ENCODE measurements at regions not wholly inside any gene's neighbourhood (a gene's known extent, or its start where the extent isn't known, plus 50 kb on each side); places are given as distances from the start of the nearest gene placed in this dataset.

GRCh38 chr5:61697809-61698558 lies 365.9 kb downstream of the ZSWIM6 start:
- DNase-seq, result no peak

- no peak for DNase-seq
Observed at GRCh38 chr5:61701877-61702602, 370.0 kb downstream of the ZSWIM6 start.

- DNase-seq, result no peak
Observed at GRCh38 chr5:61702784-61703183, 370.7 kb downstream of the ZSWIM6 start.

- DNase-seq, result no peak
Observed at GRCh38 chr5:61704289-61704688, 372.2 kb downstream of the ZSWIM6 start.

DNA sequence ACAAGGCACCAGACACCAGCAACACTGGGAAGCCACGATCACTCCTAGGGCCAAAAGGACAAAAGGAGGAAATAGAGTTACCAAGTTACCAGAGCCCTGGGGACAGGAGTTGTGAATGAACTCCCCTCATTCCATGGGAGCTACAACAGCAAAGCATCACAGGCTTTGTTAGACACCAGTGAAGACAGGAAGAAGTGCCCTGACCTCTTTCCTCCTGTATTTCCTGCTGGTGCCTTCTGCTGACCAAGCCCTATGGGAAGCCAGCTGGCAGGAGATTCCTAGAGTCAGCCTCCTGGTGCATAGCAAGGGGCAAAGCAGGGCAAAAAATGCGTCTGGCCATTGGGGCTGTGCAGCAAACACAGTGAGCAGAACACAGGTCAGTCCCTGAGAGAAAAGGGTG lies 374.7 kb downstream of the ZSWIM6 start:
- DNase-seq, result no peak

DNA sequence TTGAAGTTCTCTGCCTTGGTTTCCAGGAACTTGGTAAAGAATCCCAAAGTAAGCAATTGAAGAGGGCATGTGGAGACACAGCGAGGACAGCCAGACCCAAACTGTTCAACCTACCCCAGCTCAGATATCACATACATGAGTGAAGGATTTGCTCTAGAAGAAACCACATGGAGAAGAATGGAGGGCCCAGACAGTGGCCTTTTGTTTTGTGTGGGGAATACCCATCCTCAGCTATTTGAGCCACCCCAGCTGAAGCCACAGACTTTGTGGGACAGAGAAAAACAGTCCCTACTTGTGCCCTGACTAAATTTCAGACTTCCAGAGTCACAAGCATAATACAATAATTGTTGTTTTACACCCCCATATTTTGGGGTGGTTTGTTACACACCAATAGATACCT lies 387.1 kb downstream of the ZSWIM6 start:
- no peak for DNase-seq

- no peak for DNase-seq
Observed at GRCh38 chr5:61720829-61721228, 388.8 kb downstream of the ZSWIM6 start.

DNA sequence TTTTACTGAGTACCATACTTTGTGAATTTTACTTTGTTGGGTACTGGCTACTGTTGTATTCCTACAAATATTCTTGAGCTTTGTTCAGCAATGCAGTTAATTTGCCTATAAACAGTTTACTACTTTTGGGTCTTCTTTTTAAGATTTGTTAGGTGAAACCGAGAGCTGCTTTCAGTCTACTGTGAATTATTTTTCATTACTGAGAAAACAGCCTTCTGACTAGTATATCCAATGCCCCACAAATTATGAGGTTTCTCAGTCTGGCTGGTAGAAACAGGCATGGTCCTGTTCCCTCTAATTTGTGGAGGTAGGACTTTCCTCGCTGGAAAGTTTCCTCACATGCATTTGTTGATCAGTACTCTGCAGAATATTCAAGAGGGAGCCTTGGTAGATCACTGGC lies 392.0 kb downstream of the ZSWIM6 start:
- DNase-seq, result no peak

GRCh38 chr5:61728287-61728686 lies 396.2 kb downstream of the ZSWIM6 start:
- DNase-seq, result no peak

DNA sequence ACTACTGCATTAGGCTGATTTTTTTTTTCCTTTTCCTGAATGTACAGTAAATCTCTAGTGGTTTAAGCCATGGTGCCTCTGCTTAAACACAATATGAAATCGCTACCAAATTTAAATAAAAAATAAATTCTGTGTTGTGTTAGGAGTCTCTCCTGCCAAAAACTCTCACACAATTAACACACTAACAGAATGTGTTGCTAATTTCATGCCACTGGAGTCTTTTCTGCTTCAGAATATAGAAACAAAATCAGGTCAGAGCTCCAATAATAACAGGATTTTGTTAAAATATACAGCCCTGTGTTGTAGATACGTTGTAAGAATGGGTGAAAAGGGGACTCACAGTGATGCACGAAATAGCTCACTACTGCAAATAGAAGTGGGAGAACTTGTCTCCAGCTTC lies 398.8 kb downstream of the ZSWIM6 start:
- no peak for DNase-seq

DNA sequence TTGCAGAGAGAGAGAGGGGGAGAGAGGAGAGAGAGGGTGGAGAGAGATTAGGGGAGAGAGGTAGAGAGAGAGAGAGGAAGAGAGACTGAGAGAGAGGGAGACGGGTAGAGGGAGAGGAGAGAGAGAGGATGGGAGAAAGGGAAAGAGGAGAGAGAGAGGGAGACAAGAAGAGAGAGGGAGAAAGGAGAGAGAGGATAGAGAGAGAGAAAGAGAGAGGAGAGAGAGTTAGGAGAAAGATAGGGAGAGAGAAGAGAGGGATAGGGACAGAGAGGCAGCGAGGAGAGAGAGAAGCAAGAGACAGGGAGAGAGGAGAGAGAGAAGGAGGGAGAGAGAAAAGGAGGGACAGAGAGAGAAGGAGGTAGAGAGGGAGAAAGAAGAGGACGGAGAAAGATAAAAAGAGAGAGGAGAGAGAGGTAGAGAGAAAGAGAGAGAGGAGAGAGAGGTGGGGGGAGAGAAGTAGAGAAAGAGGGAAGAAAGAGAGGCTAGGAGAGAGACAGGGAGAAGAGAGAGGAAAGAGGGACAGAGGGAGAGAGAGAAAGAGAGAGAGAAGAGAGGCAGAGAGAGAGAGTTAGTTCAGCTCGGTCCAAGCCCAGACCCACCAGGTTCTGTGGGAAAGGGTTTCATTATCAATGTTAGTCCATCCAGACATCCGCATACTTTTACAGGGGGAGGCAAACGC lies 399.3 kb downstream of the ZSWIM6 start:
- no peak for DNase-seq

DNA sequence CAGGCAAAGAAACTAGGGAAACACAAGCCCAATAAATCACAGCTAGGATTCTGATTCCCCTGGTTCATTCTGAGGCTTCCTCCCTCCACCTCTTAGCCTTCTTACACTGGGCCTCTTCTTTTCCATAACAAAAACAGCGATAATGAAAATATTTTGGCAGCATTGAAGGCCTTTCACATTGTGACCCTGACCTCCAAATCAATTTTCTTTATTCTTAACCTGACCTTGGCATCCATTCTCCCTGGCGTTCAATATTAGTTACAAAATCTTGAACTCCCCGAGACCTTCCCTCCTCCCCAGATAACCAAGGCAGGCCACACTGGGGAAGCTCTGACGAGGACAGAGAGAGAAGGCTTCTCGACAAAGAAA lies 399.9 kb downstream of the ZSWIM6 start:
- DNase-seq, result no peak

DNA sequence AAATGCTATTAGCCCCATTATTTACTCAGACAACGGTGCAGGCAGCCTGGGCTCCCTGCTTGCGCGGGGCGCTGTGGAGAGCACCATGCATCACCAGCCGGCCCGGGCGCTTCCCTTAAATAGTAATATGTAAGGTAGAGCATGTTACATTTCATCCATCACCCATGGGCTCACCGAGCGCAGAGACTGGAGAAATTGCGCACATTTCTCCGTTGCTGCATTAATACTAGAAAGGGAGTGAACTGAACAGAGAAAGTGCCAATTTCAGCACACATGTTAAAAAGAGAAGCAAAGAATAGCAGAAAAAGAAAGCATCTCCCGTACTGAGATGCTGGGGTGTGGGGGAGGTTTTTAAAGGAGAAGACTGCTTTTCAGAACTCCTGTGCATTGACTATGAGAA lies 400.3 kb downstream of the ZSWIM6 start:
- DNase-seq, result no peak

GRCh38 chr5:61732796-61733195 lies 400.7 kb downstream of the ZSWIM6 start:
- no peak for DNase-seq

DNA sequence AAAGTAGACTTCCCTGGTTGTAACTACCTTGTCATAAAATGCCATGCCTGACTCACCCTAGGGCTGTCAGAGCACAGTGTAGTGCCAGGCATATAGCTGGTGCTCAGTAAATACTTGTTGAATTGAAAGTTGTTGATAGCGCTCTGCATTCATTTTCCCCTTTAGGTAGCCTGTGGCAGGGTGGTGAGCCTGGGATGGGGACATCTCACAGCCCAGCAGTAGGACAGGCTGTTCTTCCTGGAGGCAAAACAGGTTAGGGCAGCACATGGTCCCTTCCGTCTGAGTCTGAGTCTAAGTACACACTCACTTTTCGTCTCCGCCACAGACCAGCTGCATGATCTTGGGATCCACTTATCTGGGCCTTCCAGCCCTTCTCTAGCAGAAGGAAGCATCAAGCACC lies 401.9 kb downstream of the ZSWIM6 start:
- DNase-seq, result no peak

DNA sequence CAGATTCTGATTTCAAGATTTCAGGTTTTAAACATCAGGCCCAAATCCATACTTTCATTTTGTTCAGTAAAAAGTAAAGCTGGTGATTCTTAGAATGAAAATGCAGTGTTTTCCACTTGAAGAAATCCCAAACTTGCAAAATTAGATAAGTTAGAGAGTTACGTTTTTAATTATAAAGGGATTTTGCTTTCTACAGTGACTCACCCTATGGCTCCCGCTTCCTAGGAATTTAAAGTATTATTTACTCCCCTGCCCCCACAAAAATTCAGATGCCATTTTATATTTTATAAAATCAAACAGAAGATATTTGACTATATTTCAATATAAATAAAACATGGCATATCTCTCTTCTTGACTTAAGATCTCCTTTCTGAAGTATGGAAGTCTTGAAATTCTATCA lies 402.9 kb downstream of the ZSWIM6 start:
- DNase-seq, result no peak

DNA sequence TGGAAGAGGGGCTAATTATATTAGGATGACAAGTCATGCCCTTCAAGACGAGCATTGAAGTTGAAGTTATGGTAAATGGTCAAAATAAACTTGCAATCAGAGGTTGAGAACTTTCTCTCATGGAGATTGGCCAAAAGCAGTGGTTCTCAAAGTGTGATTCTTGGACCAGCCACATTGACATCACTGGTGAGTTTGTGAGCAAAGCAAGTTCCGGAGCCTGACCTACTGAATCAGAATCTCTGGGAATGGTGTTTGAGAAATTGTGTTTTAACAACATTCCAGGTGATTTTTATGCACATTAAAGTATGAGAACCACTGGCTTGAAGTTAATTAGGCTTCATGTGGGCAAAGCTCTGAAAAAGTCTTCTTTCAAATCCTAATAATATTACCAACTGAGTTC lies 403.5 kb downstream of the ZSWIM6 start:
- no peak for DNase-seq

- no peak for DNase-seq
Observed at GRCh38 chr5:61735995-61736394, 403.9 kb downstream of the ZSWIM6 start.

- no peak for DNase-seq
Observed at GRCh38 chr5:61737301-61737963, 405.4 kb downstream of the ZSWIM6 start.

GRCh38 chr5:61737964-61738340 lies 405.9 kb downstream of the ZSWIM6 start:
- no peak for DNase-seq

DNA sequence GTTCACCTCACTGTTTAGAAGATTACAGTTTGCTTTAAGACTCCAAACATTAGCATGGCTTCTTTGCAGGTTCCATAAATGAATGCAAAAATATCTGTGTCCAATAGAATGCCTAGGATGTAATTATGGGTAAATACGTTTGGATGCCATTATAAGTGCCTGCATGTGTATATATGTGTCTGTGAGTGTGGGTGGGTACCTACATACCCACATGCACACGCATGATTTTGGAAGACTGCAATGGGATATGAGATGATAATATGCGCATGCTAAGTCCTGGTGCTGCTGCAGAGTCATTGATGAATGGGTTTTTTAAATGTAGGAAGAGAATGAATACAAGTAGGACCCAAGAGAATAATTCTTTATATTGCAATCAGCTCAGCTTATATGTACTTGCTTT lies 406.4 kb downstream of the ZSWIM6 start:
- DNase-seq, result no peak

- DNase-seq, result no peak
Observed at GRCh38 chr5:61744690-61745619, 412.9 kb downstream of the ZSWIM6 start.

Data from stimulated activated naive CD4-positive, alpha-beta T cell treated with Interleukin-2 at 50 U/mL for 16 hours (primary cell).